ENCODE measurements at regions not wholly inside any gene's neighbourhood (a gene's known extent, or its start where the extent isn't known, plus 50 kb on each side); places are given as distances from the start of the nearest gene placed in this dataset.
"Not testable (repeated sequence)": the region's sequence is repeated elsewhere in the genome, so short reads cannot be mapped to it uniquely, and the experiment has no call there.

GRCh38 chr6:58121616-58122015, 804.2 kb downstream of the PRIM2 start:
- DNase-seq = not testable (repeated sequence)

- not testable (repeated sequence) for DNase-seq
Observed at GRCh38 chr6:58123770-58124169, 806.3 kb downstream of the PRIM2 start.

- DNase-seq = not testable (repeated sequence)
Observed at GRCh38 chr6:58128549-58128948, 811.1 kb downstream of the PRIM2 start.

- not testable (repeated sequence) for DNase-seq
Observed at GRCh38 chr6:58129098-58129497, 811.7 kb downstream of the PRIM2 start.

- DNase-seq = not testable (repeated sequence)
Observed at GRCh38 chr6:58139746-58140145, 822.3 kb downstream of the PRIM2 start.

- not testable (repeated sequence) for DNase-seq
Observed at GRCh38 chr6:58171025-58171424, 853.6 kb downstream of the PRIM2 start.

- DNase-seq = not testable (repeated sequence)
Observed at GRCh38 chr6:58181557-58182065, 864.2 kb downstream of the PRIM2 start.

GRCh38 chr6:58185300-58185699, 867.9 kb downstream of the PRIM2 start:
- DNase-seq = not testable (repeated sequence)

GRCh38 chr6:58193209-58193608, 875.8 kb downstream of the PRIM2 start:
- DNase-seq = not testable (repeated sequence)

GRCh38 chr6:58198301-58198700, 880.9 kb downstream of the PRIM2 start:
- no peak for DNase-seq

- DNase-seq = not testable (repeated sequence)
Observed at GRCh38 chr6:58237124-58237523, 919.7 kb downstream of the PRIM2 start.

GRCh38 chr6:58238421-58238820, 921.0 kb downstream of the PRIM2 start:
- not testable (repeated sequence) for DNase-seq

GRCh38 chr6:58257625-58258024, 940.2 kb downstream of the PRIM2 start:
- not testable (repeated sequence) for DNase-seq

GRCh38 chr6:58290177-58290576, 972.7 kb downstream of the PRIM2 start:
- no peak for DNase-seq

- not testable (repeated sequence) for DNase-seq
Observed at GRCh38 chr6:58291319-58291718, 973.9 kb downstream of the PRIM2 start.

GRCh38 chr6:58307901-58308300, 990.5 kb downstream of the PRIM2 start:
- not testable (repeated sequence) for DNase-seq

- not testable (repeated sequence) for DNase-seq
Observed at GRCh38 chr6:58332108-58332507, 1014.7 kb downstream of the PRIM2 start.

GRCh38 chr6:58342287-58342686, 1024.9 kb downstream of the PRIM2 start:
- DNase-seq = not testable (repeated sequence)

GRCh38 chr6:58347534-58347933, 1030.1 kb downstream of the PRIM2 start:
- DNase-seq = not testable (repeated sequence)

- not testable (repeated sequence) for DNase-seq
Observed at GRCh38 chr6:58351619-58352018, 1034.2 kb downstream of the PRIM2 start.

- not testable (repeated sequence) for DNase-seq
Observed at GRCh38 chr6:58358452-58358851, 1041.0 kb downstream of the PRIM2 start.

GRCh38 chr6:58365856-58366255, 1048.4 kb downstream of the PRIM2 start:
- not testable (repeated sequence) for DNase-seq

GRCh38 chr6:58406659-58407058, 1089.2 kb downstream of the PRIM2 start:
- DNase-seq = not testable (repeated sequence)

GRCh38 chr6:58419321-58419720, 1101.9 kb downstream of the PRIM2 start:
- no peak for DNase-seq

Measured in suppressor macrophage treated with lipopolysaccharide for 1 hour (primary cell).